ENCODE measurements at regions not wholly inside any gene's neighbourhood (a gene's known extent, or its start where the extent isn't known, plus 50 kb on each side); places are given as distances from the start of the nearest gene placed in this dataset.

DNA sequence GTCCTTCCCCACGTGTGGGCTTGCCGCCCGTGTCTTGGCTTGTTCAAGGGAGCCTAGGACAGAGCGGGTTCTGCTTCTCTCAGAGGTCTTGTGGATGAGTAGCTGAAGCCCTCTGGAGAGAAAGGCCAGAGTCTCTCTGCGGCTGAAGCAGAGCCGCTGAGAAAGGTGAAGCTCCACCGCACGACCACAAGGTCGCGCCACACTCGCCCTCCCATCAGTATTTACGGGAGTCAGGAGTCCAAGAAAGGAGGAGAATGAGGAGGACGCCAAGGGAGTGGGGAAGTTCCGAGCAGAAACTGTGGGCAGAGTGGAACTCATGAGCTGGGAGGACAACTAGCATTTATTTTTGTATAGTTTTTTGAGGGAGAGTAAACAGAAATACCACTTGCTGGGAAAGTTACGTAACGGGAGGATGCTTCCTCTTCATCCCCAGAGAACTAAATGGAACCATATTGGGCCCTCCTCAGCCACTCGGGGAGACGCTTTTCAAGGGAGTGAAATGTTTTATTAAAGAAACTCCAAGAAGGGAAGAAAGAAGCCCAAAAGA is 51.6 kb upstream of the HAO2 start (continued):
- TF ChIP-seq, protein P1, sequence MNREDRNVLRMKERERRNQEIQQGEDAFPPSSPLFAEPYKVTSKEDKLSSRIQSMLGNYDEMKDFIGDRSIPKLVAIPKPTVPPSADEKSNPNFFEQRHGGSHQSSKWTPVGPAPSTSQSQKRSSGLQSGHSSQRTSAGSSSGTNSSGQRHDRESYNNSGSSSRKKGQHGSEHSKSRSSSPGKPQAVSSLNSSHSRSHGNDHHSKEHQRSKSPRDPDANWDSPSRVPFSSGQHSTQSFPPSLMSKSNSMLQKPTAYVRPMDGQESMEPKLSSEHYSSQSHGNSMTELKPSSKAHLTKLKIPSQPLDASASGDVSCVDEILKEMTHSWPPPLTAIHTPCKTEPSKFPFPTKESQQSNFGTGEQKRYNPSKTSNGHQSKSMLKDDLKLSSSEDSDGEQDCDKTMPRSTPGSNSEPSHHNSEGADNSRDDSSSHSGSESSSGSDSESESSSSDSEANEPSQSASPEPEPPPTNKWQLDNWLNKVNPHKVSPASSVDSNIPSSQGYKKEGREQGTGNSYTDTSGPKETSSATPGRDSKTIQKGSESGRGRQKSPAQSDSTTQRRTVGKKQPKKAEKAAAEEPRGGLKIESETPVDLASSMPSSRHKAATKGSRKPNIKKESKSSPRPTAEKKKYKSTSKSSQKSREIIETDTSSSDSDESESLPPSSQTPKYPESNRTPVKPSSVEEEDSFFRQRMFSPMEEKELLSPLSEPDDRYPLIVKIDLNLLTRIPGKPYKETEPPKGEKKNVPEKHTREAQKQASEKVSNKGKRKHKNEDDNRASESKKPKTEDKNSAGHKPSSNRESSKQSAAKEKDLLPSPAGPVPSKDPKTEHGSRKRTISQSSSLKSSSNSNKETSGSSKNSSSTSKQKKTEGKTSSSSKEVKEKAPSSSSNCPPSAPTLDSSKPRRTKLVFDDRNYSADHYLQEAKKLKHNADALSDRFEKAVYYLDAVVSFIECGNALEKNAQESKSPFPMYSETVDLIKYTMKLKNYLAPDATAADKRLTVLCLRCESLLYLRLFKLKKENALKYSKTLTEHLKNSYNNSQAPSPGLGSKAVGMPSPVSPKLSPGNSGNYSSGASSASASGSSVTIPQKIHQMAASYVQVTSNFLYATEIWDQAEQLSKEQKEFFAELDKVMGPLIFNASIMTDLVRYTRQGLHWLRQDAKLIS (CRISPR knock-in tag; IDR thresholded peaks at IDR 0.05) = no peak
- TF ChIP-seq BMI1 (IDR thresholded peaks at IDR 0.05; ENCODE audit: low read length) = no peak
- no peak for TF ChIP-seq ZNF444 (CRISPR knock-in tag; IDR thresholded peaks at IDR 0.05)
- no peak for TF ChIP-seq U2AF2 (optimal IDR thresholded peaks at IDR 0.05; ENCODE audit: low read depth, low read length)
- TF ChIP-seq SMARCE1 (IDR thresholded peaks at IDR 0.05) = no peak
- TF ChIP-seq ARID2 (IDR thresholded peaks at IDR 0.05) = no peak
- no peak for TF ChIP-seq POLR3G (IDR thresholded peaks at IDR 0.05; ENCODE audit: extremely low read depth, insufficient read length, insufficient replicate concordance)
- TF ChIP-seq CEBPG (CRISPR knock-in tag; IDR thresholded peaks at IDR 0.05) = no peak
- TF ChIP-seq CEBPG (tag; conservative IDR thresholded peaks at IDR 0.05 in 1 of 2, IDR thresholded peaks at IDR 0.05 in 1 of 2) = peak in 1 of 2 experiments; percentile 41; a peak in 1 of 4 replicates
- TF ChIP-seq NELFE (IDR thresholded peaks at IDR 0.05; ENCODE audit: insufficient read depth, insufficient read length) = no peak
- no peak for TF ChIP-seq HNRNPL (IDR thresholded peaks at IDR 0.05; ENCODE audit: low read depth, low read length)
- TF ChIP-seq SMC3 (conservative IDR thresholded peaks at IDR 0.05; ENCODE audit: insufficient read depth, low read depth, low read length) = peak; percentile 59
- TF ChIP-seq RBBP5 (IDR thresholded peaks at IDR 0.05; ENCODE audit: borderline replicate concordance, insufficient read depth, low read length, poor library complexity, severe bottlenecking) = no peak
- TF ChIP-seq, protein P2, sequence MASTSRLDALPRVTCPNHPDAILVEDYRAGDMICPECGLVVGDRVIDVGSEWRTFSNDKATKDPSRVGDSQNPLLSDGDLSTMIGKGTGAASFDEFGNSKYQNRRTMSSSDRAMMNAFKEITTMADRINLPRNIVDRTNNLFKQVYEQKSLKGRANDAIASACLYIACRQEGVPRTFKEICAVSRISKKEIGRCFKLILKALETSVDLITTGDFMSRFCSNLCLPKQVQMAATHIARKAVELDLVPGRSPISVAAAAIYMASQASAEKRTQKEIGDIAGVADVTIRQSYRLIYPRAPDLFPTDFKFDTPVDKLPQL (IDR thresholded peaks at IDR 0.05; ENCODE audit: extremely low read depth, insufficient read length) = no peak
- TF ChIP-seq, protein P3, sequence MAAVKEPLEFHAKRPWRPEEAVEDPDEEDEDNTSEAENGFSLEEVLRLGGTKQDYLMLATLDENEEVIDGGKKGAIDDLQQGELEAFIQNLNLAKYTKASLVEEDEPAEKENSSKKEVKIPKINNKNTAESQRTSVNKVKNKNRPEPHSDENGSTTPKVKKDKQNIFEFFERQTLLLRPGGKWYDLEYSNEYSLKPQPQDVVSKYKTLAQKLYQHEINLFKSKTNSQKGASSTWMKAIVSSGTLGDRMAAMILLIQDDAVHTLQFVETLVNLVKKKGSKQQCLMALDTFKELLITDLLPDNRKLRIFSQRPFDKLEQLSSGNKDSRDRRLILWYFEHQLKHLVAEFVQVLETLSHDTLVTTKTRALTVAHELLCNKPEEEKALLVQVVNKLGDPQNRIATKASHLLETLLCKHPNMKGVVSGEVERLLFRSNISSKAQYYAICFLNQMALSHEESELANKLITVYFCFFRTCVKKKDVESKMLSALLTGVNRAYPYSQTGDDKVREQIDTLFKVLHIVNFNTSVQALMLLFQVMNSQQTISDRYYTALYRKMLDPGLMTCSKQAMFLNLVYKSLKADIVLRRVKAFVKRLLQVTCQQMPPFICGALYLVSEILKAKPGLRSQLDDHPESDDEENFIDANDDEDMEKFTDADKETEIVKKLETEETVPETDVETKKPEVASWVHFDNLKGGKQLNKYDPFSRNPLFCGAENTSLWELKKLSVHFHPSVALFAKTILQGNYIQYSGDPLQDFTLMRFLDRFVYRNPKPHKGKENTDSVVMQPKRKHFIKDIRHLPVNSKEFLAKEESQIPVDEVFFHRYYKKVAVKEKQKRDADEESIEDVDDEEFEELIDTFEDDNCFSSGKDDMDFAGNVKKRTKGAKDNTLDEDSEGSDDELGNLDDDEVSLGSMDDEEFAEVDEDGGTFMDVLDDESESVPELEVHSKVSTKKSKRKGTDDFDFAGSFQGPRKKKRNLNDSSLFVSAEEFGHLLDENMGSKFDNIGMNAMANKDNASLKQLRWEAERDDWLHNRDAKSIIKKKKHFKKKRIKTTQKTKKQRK (IDR thresholded peaks at IDR 0.05; ENCODE audit: borderline replicate concordance, low read depth, low read length) = no peak
- TF ChIP-seq, protein P4, sequence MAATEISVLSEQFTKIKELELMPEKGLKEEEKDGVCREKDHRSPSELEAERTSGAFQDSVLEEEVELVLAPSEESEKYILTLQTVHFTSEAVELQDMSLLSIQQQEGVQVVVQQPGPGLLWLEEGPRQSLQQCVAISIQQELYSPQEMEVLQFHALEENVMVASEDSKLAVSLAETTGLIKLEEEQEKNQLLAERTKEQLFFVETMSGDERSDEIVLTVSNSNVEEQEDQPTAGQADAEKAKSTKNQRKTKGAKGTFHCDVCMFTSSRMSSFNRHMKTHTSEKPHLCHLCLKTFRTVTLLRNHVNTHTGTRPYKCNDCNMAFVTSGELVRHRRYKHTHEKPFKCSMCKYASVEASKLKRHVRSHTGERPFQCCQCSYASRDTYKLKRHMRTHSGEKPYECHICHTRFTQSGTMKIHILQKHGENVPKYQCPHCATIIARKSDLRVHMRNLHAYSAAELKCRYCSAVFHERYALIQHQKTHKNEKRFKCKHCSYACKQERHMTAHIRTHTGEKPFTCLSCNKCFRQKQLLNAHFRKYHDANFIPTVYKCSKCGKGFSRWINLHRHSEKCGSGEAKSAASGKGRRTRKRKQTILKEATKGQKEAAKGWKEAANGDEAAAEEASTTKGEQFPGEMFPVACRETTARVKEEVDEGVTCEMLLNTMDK (IDR thresholded peaks at IDR 0.05; ENCODE audit: borderline replicate concordance, insufficient read depth, low read depth, low read length, poor library complexity, severe bottlenecking) = peak; percentile 66
- no peak for TF ChIP-seq ZSCAN29 (IDR thresholded peaks at IDR 0.05)
- no peak for TF ChIP-seq SRSF9 (IDR thresholded peaks at IDR 0.05; ENCODE audit: borderline replicate concordance, low read depth, low read length)
- no peak for TF ChIP-seq LEF1 (IDR thresholded peaks at IDR 0.05)
